GM12891 (cell line): ENCODE measurements at regions not wholly inside any gene's neighbourhood (a gene's known extent, or its start where the extent isn't known, plus 50 kb on each side); places are given as distances from the start of the nearest gene placed in this dataset.

ENCODE experiments used
- POLR2A ChIP-seq: IDR thresholded peaks from 2 replicates; pipeline ENCODE4 v1.6.1; 2011; ENCODE audit warnings: low read depth, low read length, control low read depth
- POLR2AphosphoS5 ChIP-seq: IDR thresholded peaks from 2 replicates; pipeline ENCODE4 v1.6.1; 2011; ENCODE audit warnings: low read depth, low read length, control low read depth
- TAF1 ChIP-seq: IDR thresholded peaks from 2 replicates; pipeline ENCODE4 v1.6.1; 2011; ENCODE audit warnings: low read depth, low read length, control low read depth

GRCh38 chr9:86449246-86449645, 95.0 kb upstream of the TUT7 start:
- TF ChIP-seq TAF1 (no peak), POLR2AphosphoS5 (no peak), POLR2A (no peak)
